GM23338 (cell line): ENCODE measurements at regions not wholly inside any gene's neighbourhood (a gene's known extent, or its start where the extent isn't known, plus 50 kb on each side); places are given as distances from the start of the nearest gene placed in this dataset.

Source experiments
- ATAC-seq: fragments of 200-7000 bp; cut with Tn5 transposase; 3 replicates; pipeline ENCODE4 v1.9.1; 2020
- DNase-seq: peaks from one replicate; pipeline ENCODE4 v3.0.0-alpha.2; 2015; ENCODE audit warnings: low spot score
- H2AFZ ChIP-seq: fragments of 200-600 bp; sonication (generic); 2 replicates; pipeline ENCODE4 v1.8.0; 2016; ENCODE audit warnings: antibody characterized with exemption, mild to moderate bottlenecking, moderate library complexity
- H3F3A ChIP-seq: fragments of 200-600 bp; sonication (generic); replicated peaks from 2 replicates; pipeline ENCODE4 v1.8.0; 2017; ENCODE audit warnings: antibody characterized with exemption, mixed run types, low read depth
- H3K27ac ChIP-seq: fragments of 200-600 bp; sonication (generic); 2 replicates; pipeline ENCODE4 v1.6.1; 2016; ENCODE audit warnings: low read depth
- H3K27me3 ChIP-seq: fragments of 200-600 bp; sonication (generic); 2 replicates; pipeline ENCODE4 v1.8.0; 2016; ENCODE audit warnings: mild to moderate bottlenecking, mixed run types, moderate library complexity; ENCODE audit not compliant: insufficient read depth
- H3K36me3 ChIP-seq: fragments of 200-600 bp; sonication (generic); 2 replicates; pipeline ENCODE4 v1.8.0; 2016; ENCODE audit warnings: mild to moderate bottlenecking; ENCODE audit not compliant: insufficient read depth
- H3K4me1 ChIP-seq: fragments of 200-600 bp; sonication (generic); 2 replicates; pipeline ENCODE4 v1.8.0; 2016; ENCODE audit warnings: mild to moderate bottlenecking, moderate library complexity; ENCODE audit not compliant: insufficient read depth
- H3K4me2 ChIP-seq: fragments of 200-600 bp; sonication (generic); 2 replicates; pipeline ENCODE4 v1.7.1; 2017; ENCODE audit warnings: mixed run types
- H3K4me3 ChIP-seq: fragments of 200-600 bp; sonication (generic); 2 replicates; pipeline ENCODE4 v1.6.1; 2016; ENCODE audit warnings: mixed run types
- H3K79me2 ChIP-seq: fragments of 200-600 bp; sonication (generic); replicated peaks from 2 replicates; pipeline ENCODE4 v1.8.0; 2017; ENCODE audit warnings: mild to moderate bottlenecking; ENCODE audit not compliant: insufficient read depth
- H3K9me2 ChIP-seq: fragments of 200-600 bp; sonication (generic); 2 replicates; pipeline ENCODE4 v1.8.0; 2017; ENCODE audit not compliant: insufficient read depth
- H4K20me1 ChIP-seq: fragments of 200-600 bp; sonication (generic); replicated peaks from 2 replicates; pipeline ENCODE4 v1.8.0; 2017; ENCODE audit warnings: mild to moderate bottlenecking; ENCODE audit not compliant: insufficient read depth
- H3K27ac Mint-ChIP-seq: 2 replicates; pipeline ENCODE4 v1.8.0; 2020; ENCODE audit warnings: inconsistent platforms, mild to moderate bottlenecking, moderate library complexity, mixed read lengths
- H3K27me3 Mint-ChIP-seq: 3 replicates; pipeline ENCODE4 v1.8.0; 2022; ENCODE audit warnings: low read depth, mild to moderate bottlenecking, moderate library complexity, mixed read lengths, inconsistent platforms; ENCODE audit not compliant: insufficient read depth, poor library complexity
- H3K36me3 Mint-ChIP-seq: 3 replicates; pipeline ENCODE4 v1.8.0; 2021; ENCODE audit warnings: low read depth, mild to moderate bottlenecking, inconsistent platforms, moderate library complexity, mixed read lengths
- H3K4me1 Mint-ChIP-seq: 3 replicates; pipeline ENCODE4 v1.8.0; 2020; ENCODE audit warnings: mild to moderate bottlenecking, inconsistent platforms, mixed read lengths
- H3K4me3 Mint-ChIP-seq: 3 replicates; pipeline ENCODE4 v1.8.0; 2021; ENCODE audit warnings: moderate library complexity, mild to moderate bottlenecking, inconsistent platforms, mixed read lengths
- H3K9me3 Mint-ChIP-seq: 3 replicates; pipeline ENCODE4 v1.8.0; 2020; ENCODE audit warnings: moderate library complexity, mild to moderate bottlenecking, inconsistent platforms, mixed read lengths
- CREB1 ChIP-seq: fragments of 250-450 bp; sonication (Bioruptor Pico); IDR thresholded peaks from 2 replicates; pipeline ENCODE4 v1.5.0; 2020; ENCODE audit warnings: low read depth, mild to moderate bottlenecking, moderate library complexity
- CTCF ChIP-seq, 2 experiments: fragments of 200-600 bp in 1 of 2; sonication (generic) in 1 of 2; conservative IDR thresholded peaks; 2 replicates each; pipeline versions ENCODE4 v1.5.1 to v1.6.1; 2016 to 2017; ENCODE audit warnings: antibody characterized with exemption in 2 of 2, low read depth in 2 of 2, mild to moderate bottlenecking in 2 of 2, moderate library complexity in 1 of 2
- ETS1 ChIP-seq: IDR thresholded peaks from 2 replicates; pipeline ENCODE4 v1.6.1; 2016; ENCODE audit warnings: antibody characterized with exemption
- EZH2 ChIP-seq: fragments of 200-600 bp; sonication (generic); IDR thresholded peaks from one replicate; pipeline ENCODE4 v1.8.0; 2017; ENCODE audit warnings: antibody characterized with exemption, mild to moderate bottlenecking, low read depth; ENCODE audit not compliant: unreplicated experiment
- EZH2phosphoT487 ChIP-seq: fragments of 200-600 bp; sonication (generic); IDR thresholded peaks from one replicate; pipeline ENCODE4 v1.8.1; 2018; ENCODE audit warnings: antibody characterized with exemption; ENCODE audit not compliant: unreplicated experiment
- JUNB ChIP-seq: IDR thresholded peaks from one replicate; pipeline ENCODE4 v1.6.1; 2016; ENCODE audit warnings: antibody characterized with exemption; ENCODE audit not compliant: unreplicated experiment
- NANOG ChIP-seq: IDR thresholded peaks from 2 replicates; pipeline ENCODE4 v1.6.1; 2016; ENCODE audit warnings: antibody characterized with exemption, borderline replicate concordance
- POLR2AphosphoS5 ChIP-seq: IDR thresholded peaks from 2 replicates; pipeline ENCODE4 v1.6.1; 2016; ENCODE audit warnings: antibody characterized with exemption, low read depth
- REST ChIP-seq: IDR thresholded peaks from one replicate; pipeline ENCODE4 v1.6.1; 2018; ENCODE audit warnings: antibody characterized with exemption; ENCODE audit not compliant: unreplicated experiment
- STAT1 ChIP-seq: IDR thresholded peaks from one replicate; pipeline ENCODE4 v1.6.1; 2016; ENCODE audit warnings: antibody characterized with exemption; ENCODE audit not compliant: unreplicated experiment
- ZNF114 ChIP-seq: fragments of 250-450 bp; sonication (Bioruptor Pico); IDR thresholded peaks from 2 replicates; pipeline ENCODE4 v1.5.0; 2020; ENCODE audit warnings: mild to moderate bottlenecking, moderate library complexity
- ZNF331 ChIP-seq: fragments of 250-450 bp; sonication (Bioruptor Pico); IDR thresholded peaks from 2 replicates; pipeline ENCODE4 v1.5.0; 2020; ENCODE audit warnings: low read depth, mild to moderate bottlenecking, moderate library complexity
- ZNF462 ChIP-seq: fragments of 250-450 bp; sonication (Bioruptor Pico); IDR thresholded peaks from 2 replicates; pipeline ENCODE4 v1.5.0; 2020; ENCODE audit warnings: mild to moderate bottlenecking, moderate library complexity

GRCh38 chr11:10932976-10933375, 75.1 kb upstream of the ZBED5 start:
- Histone ChIP-seq H3K79me2 (no peaks in the 10 kb centered on the region), H3K36me3 (no peaks in the 10 kb centered on the region), H3F3A (no peaks in the 10 kb centered on the region), H3K4me2 (0 out of 2 replicates have a peak overlapping the region, but pooled peaks have one; percentile 76), H4K20me1 (no peaks in the 10 kb centered on the region), H3K27ac (no peak overlapping the region), H2AFZ (no peak overlapping the region), H3K9me2 (no peaks in the 10 kb centered on the region), H3K4me1 (peaks cover 9% of the 10 kb centered on the region), H3K4me3 (no peak overlapping the region), H3K27me3 (peaks cover 23% of the 10 kb centered on the region)
- Mint-ChIP-seq H3K4me3 (peak overlapping the region; percentile 81; the same call in 1 of the 3 replicates), H3K27ac (no peak overlapping the region), H3K36me3 (no peaks in the 10 kb centered on the region), H3K9me3 (peaks cover 4% of the 10 kb centered on the region; the same call in 1 of the 3 replicates), H3K27me3 (peaks cover 18% of the 10 kb centered on the region), H3K4me1 (peaks cover 19% of the 10 kb centered on the region)
- TF ChIP-seq CTCF (conservative IDR thresholded peaks at IDR 0.05; ENCODE audit: low read depth in 2 of 2) (no peak), JUNB (no peak), ZNF114 (CRISPR knock-in tag) (no peak), POLR2AphosphoS5 (no peak), ZNF331 (CRISPR knock-in tag) (no peak), CREB1 (CRISPR knock-in tag) (no peak), NANOG (no peak), EZH2 (no peak), ZNF462 (CRISPR knock-in tag) (no peak), EZH2phosphoT487 (no peak), STAT1 (no peak), ETS1 (no peak), REST (no peak)
- peak; percentile 26 for DNase-seq
- no peak for ATAC-seq
